HEK293T (cell line): ENCODE measurements at regions not wholly inside any gene's neighbourhood (a gene's known extent, or its start where the extent isn't known, plus 50 kb on each side); places are given as distances from the start of the nearest gene placed in this dataset.

Experiments used
- ELF4 ChIP-seq: fragments of 450-650 bp; IDR thresholded peaks from 2 replicates; pipeline ENCODE4 v1.6.1; 2017; ENCODE audit warnings: antibody characterized with exemption
- HDGF ChIP-seq: fragments of 450-650 bp; IDR thresholded peaks from 2 replicates; pipeline ENCODE4 v1.6.1; 2017; ENCODE audit warnings: antibody characterized with exemption, borderline replicate concordance
- L3MBTL2 ChIP-seq: fragments of 450-650 bp; conservative IDR thresholded peaks from 2 replicates; pipeline ENCODE4 v1.6.1; 2016; ENCODE audit warnings: mild to moderate bottlenecking
- NFRKB ChIP-seq: fragments of 450-650 bp; IDR thresholded peaks from 2 replicates; pipeline ENCODE4 v1.6.1; 2016; ENCODE audit warnings: mild to moderate bottlenecking, moderate library complexity
- SP1 ChIP-seq: fragments of 450-650 bp; IDR thresholded peaks from 2 replicates; pipeline ENCODE4 v1.6.1; 2017
- ZNF384 ChIP-seq: fragments of 450-650 bp; IDR thresholded peaks from 2 replicates; pipeline ENCODE4 v1.6.1; 2016

GRCh38 chr2:163456953-163457743 is 278.7 kb downstream of the FIGN start:
- TF ChIP-seq ELF4 (no peak), L3MBTL2 (no peak), NFRKB (no peak), HDGF (no peak), SP1 (no peak), ZNF384 (no peak)
